B cell (primary cell): ENCODE measurements at regions not wholly inside any gene's neighbourhood (a gene's known extent, or its start where the extent isn't known, plus 50 kb on each side); places are given as distances from the start of the nearest gene placed in this dataset.

ENCODE experiments used
- CTCF ChIP-seq: fragments of 200-600 bp; IDR thresholded peaks from one replicate; pipeline ENCODE4 v1.8.0; 2022; ENCODE audit warnings: antibody characterized with exemption, mild to moderate bottlenecking
- EZH2 ChIP-seq: IDR thresholded peaks from 2 replicates; pipeline ENCODE4 v1.6.1; 2012; ENCODE audit warnings: borderline replicate concordance, low read depth, mild to moderate bottlenecking, moderate library complexity, low read length; ENCODE audit not compliant: insufficient read depth, poor library complexity, severe bottlenecking

DNA sequence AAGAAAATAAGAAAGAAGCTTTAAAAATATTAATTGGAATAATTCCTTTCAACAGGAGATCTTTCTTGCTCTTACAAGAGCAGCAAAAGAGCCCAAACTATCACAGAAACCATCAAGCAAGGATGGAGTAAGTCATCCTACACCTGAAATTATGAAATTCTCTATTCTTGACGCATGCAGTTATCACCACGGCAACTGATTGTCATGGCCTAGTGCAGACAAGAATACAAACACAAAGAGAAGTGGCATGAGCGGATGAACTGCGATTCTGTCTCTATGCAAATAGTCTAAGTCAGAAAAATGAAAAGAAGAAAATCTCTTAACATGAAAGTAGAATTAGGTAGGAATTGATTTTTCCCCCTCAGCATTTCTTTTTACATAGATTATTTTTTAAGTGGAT is 54.8 kb upstream of the SLC35B4 start:
- TF ChIP-seq CTCF (no peak), EZH2 (no peak)
